SU-DHL-6 (cell line): ENCODE measurements at regions not wholly inside any gene's neighbourhood (a gene's known extent, or its start where the extent isn't known, plus 50 kb on each side); places are given as distances from the start of the nearest gene placed in this dataset.

Experiments used
- EZH2phosphoT487 ChIP-seq: fragments of 200-600 bp; sonication (generic), shearing (Covaris generic); conservative IDR thresholded peaks from 2 replicates; pipeline ENCODE4 v1.6.1; 2018; ENCODE audit warnings: mild to moderate bottlenecking, antibody characterized with exemption, low read length, moderate library complexity, mixed read lengths
- TF ChIP-seq, protein P1 (sequence below): fragments of 200-600 bp; sonication (generic); IDR thresholded peaks from one replicate; pipeline ENCODE4 v1.5.1; 2017; ENCODE audit warnings: antibody characterized with exemption, mild to moderate bottlenecking, low read length, moderate library complexity; ENCODE audit not compliant: insufficient read depth, poor library complexity, severe bottlenecking

DNA sequence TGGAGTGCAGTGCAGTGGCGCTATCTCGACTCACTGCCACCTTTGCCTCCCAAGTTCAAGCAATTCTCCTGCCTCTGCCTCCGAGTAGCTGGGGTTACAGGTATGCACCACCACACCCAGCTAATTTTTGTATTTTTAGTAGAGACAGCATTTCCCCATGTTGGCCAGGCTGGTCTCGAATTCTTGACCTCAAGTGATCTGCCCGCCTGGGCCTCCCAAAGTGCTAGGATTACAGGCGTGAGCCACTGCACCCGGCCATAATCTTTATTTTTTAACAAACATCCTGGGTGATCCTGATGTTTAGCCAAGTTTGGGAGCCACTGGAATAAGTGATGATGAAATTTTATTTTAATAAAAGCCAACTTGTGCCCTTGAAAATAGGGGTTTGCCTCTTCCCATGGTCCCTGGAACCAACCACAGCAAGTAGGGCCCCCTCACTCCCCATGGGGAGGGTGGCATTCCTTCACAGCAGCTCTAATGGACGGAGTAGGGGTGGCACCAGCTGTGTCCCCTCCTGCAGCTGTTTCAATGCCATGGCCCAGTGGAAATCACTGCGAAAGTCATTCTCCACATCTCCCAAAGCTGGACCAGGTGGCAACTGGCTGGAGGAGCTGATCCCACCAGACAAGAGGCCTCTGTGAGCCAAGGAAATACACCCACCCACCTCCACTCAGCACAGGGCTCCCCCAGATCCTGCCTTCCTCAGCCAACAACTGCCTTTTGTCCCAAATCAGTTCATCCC, 194.8 kb downstream of the ZFP36L2 start:
- TF ChIP-seq, protein P1, sequence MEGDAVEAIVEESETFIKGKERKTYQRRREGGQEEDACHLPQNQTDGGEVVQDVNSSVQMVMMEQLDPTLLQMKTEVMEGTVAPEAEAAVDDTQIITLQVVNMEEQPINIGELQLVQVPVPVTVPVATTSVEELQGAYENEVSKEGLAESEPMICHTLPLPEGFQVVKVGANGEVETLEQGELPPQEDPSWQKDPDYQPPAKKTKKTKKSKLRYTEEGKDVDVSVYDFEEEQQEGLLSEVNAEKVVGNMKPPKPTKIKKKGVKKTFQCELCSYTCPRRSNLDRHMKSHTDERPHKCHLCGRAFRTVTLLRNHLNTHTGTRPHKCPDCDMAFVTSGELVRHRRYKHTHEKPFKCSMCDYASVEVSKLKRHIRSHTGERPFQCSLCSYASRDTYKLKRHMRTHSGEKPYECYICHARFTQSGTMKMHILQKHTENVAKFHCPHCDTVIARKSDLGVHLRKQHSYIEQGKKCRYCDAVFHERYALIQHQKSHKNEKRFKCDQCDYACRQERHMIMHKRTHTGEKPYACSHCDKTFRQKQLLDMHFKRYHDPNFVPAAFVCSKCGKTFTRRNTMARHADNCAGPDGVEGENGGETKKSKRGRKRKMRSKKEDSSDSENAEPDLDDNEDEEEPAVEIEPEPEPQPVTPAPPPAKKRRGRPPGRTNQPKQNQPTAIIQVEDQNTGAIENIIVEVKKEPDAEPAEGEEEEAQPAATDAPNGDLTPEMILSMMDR: no peak
- TF ChIP-seq EZH2phosphoT487: no peak
